Testis (tissue), 2 donors: ENCODE measurements at regions not wholly inside any gene's neighbourhood (a gene's known extent, or its start where the extent isn't known, plus 50 kb on each side); places are given as distances from the start of the nearest gene placed in this dataset.

Source experiments
- CTCF ChIP-seq, 3 experiments: fragments of 450-650 bp in 2 of 3; fragments of 200-600 bp in 1 of 3; sonication (generic) in 1 of 3; IDR thresholded peaks; one replicate each; pipeline ENCODE4 v1.5.1; 2016 to 2019; ENCODE audit warnings: antibody characterized with exemption in 3 of 3, mild to moderate bottlenecking in 2 of 3, moderate library complexity in 1 of 3
- POLR2A ChIP-seq: fragments of 450-650 bp; IDR thresholded peaks from one replicate; pipeline ENCODE4 v1.6.1; 2017; ENCODE audit warnings: antibody characterized with exemption, mild to moderate bottlenecking, moderate library complexity

GRCh38 chr12:105654606-105655005, 324.1 kb downstream of the C12orf75 start:
- TF ChIP-seq CTCF (IDR thresholded peaks at IDR 0.05): no peak
- TF ChIP-seq POLR2A: no peak
